ENCODE measurements at regions not wholly inside any gene's neighbourhood (a gene's known extent, or its start where the extent isn't known, plus 50 kb on each side); places are given as distances from the start of the nearest gene placed in this dataset.

DNA sequence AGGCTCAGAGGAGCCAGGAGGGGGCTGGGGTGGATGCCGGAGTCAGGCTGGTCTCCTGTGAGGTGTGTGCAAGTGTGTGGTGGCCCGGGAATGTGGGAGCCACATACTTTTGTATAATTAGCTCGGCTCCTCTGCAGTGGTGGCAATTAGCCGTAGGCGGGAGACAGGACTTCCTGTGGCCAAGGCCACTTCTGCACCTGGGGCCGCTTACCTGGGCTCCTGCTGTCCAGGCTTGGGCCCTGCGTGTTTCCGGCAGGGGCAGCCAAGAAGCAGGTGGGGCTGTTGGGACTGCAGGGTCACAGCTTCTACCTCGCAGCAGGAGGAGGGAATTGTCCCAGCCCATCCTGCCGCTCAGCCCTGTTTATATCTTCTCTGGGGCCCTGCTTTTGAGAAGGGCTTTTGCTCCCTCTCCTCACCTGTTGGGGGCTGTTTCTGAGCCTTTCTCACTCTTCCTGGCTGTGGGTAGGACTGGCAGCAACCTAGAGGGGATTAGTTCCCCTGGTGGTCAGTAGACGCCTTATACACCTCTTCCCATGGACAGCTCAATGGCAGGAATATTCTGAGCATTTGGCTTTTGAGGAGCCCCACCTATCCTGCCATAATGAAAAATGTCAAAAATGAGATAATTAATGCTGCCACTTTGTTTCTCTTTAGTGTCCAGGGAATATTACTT lies 145.4 kb upstream of the PITX1 start:
- Histone ChIP-seq H3K4me1 (ENCODE audit: insufficient read depth, low read length) (no peaks in the 10 kb centered on the region), H3K27me3 (ENCODE audit: control insufficient read depth in 1 of 2, insufficient read depth in 2 of 2, low read length in 2 of 2) (no peaks in the 10 kb centered on the region), H3K27ac (ENCODE audit: low read depth, low read length) (no peak overlapping the region), H3K9ac (ENCODE audit: low read length) (no peak overlapping the region), H3K9me3 (ENCODE audit: low read length) (no peaks in the 10 kb centered on the region), H3K36me3 (ENCODE audit: insufficient read depth, low read length) (no peaks in the 10 kb centered on the region), H3K4me3 (ENCODE audit: low read depth in 1 of 2, low read length in 2 of 2) (no peak overlapping the region)

DNA sequence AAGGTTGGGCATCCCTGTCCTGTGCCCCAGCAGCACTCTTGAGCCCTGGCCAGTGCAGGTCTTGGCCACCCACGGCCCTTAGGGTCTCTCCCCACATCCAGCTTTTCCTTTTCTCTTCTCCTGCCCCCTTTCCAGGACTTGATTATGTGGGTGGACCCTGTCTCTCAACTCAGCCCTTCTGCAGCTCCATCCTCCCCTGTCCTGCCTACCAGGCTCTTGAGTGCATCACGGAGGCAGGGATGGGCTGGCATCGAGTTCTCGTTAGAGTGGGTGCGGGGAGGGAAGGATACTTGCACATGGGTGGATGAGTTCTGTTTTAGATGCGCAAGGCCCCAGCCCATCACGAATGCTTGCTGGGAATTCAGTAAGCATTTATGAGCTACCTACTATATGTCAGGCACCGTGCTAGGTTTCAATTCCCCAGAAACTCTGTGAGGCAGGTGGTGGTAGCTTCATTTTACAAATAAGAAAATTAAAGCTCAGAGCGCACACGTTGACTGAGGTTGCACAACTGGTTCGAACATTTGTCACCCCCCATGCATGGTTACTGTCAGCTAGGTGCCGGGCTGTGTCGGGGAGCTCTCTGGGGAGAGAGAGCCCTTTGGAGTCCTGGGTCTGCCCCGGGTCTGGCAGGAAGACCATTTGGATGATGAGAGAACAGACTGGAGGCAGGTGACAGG lies 144.6 kb upstream of the PITX1 start:
- H3K27me3 ChIP-seq (ENCODE audit: control insufficient read depth in 1 of 2, insufficient read depth in 2 of 2, low read length in 2 of 2) = no peaks in the 10 kb centered on the region
- no peaks in the 10 kb centered on the region for H3K9me3 ChIP-seq (ENCODE audit: low read length)
- no peaks in the 10 kb centered on the region for H3K4me1 ChIP-seq (ENCODE audit: insufficient read depth, low read length)
- no peak overlapping the region for H3K4me3 ChIP-seq (ENCODE audit: low read depth in 1 of 2, low read length in 2 of 2)
- H3K27ac ChIP-seq (ENCODE audit: low read depth, low read length) = no peak overlapping the region
- H3K36me3 ChIP-seq (ENCODE audit: insufficient read depth, low read length) = no peaks in the 10 kb centered on the region
- H3K9ac ChIP-seq (ENCODE audit: low read length) = no peak overlapping the region

DNA sequence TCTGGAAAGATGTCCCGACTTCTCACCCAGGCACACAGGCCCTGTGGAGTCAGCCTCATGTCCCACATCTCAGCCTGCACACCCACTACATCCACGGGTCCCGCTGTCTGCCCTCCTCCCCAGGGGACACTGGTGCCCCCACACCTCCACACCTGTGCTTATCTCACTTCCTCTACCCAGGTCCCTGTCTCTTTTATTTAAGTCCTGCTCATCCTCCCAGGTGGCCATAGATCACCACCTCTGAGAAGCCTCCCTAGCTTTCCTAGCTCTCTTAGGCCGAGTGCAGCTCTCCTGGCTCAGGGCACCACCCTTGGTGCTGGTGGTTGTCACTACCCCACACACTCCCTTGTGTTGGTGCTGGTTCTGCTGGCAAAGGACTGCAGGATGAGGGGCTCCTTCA lies 143.6 kb upstream of the PITX1 start:
- Histone ChIP-seq H3K4me1 (ENCODE audit: insufficient read depth, low read length) (no peaks in the 10 kb centered on the region), H3K27ac (ENCODE audit: low read depth, low read length) (no peak overlapping the region), H3K9me3 (ENCODE audit: low read length) (no peaks in the 10 kb centered on the region)

DNA sequence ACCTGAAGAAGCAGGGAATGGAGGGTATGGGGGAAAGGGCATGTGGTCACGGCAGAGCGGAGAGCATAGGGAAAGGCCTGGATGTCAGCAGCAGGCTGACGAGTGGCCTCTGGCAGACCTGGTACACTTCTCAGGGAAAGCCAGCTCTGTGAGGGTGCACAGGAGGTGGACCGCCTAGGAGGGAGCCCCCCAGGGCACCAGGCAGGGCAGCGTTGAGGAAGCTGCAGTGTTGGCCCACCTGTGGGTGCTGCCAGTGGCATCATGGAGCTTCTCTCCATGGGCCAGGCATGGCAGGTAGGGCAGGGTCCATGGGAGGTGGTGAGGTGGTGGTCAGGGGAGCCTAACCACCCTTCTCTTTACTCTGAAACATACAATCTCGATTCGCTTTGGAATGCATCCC lies 143.0 kb upstream of the PITX1 start:
- H3K36me3 ChIP-seq (ENCODE audit: insufficient read depth, low read length) = no peaks in the 10 kb centered on the region
- H3K9me3 ChIP-seq (ENCODE audit: low read length) = no peaks in the 10 kb centered on the region
- H3K4me3 ChIP-seq (ENCODE audit: low read depth in 1 of 2, low read length in 2 of 2) = no peak overlapping the region
- H3K27ac ChIP-seq (ENCODE audit: low read depth, low read length) = no peak overlapping the region
- H3K9ac ChIP-seq (ENCODE audit: low read length) = no peak overlapping the region
- H3K4me1 ChIP-seq (ENCODE audit: insufficient read depth, low read length) = no peaks in the 10 kb centered on the region
- peaks cover 0 to 4% of the 10 kb centered on the region in 2 donors for H3K27me3 ChIP-seq (ENCODE audit: control insufficient read depth in 1 of 2, insufficient read depth in 2 of 2, low read length in 2 of 2)

More for the DNA sequence above, 143.6 kb upstream of the PITX1 start:
- Histone ChIP-seq H3K27me3 (ENCODE audit: control insufficient read depth in 1 of 2, insufficient read depth in 2 of 2, low read length in 2 of 2) (peaks cover 0 to 4% of the 10 kb centered on the region in 2 donors), H3K9ac (ENCODE audit: low read length) (no peak overlapping the region), H3K36me3 (ENCODE audit: insufficient read depth, low read length) (no peaks in the 10 kb centered on the region), H3K4me3 (ENCODE audit: low read depth in 1 of 2, low read length in 2 of 2) (no peak overlapping the region)

DNA sequence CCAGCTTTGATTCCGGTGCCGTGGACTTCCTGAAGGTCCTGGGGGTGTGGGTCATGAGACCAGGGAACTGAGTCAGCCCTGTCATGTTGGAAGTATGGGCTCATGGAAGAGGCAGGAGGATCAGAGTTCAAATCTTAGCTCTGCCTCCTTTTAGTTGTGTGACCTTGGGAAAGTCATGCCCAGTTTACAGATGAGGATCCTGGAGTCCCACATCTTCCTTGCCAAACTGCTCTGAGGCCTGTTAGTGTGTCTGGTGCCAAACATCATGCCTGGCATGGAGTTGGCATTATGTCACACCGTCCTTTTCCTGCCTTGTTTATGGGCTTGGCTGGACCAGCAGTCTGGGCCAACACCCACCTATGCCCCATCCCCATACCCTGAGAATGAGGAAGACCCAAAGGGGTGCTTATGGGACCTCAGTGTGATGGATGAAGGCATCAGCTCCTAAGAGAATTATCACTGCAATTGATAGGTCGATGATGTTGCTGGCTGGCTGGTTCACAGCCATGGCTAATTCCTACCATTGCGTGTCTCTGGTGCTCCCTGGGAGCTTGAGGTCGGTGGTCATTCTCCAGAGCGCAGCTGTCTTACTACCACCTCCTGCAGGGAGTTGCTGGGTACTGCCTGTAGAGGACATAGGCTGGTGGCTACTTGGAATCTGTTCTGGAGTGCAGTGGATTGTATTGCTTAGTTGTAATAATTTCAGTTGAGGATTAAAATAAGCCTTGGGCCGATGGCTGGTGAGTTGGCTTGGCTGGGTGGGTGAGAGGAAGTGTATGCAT lies 140.5 kb upstream of the PITX1 start:
- Histone ChIP-seq H3K4me1 (ENCODE audit: insufficient read depth, low read length) (no peaks in the 10 kb centered on the region), H3K9me3 (ENCODE audit: low read length) (no peaks in the 10 kb centered on the region), H3K27me3 (ENCODE audit: control insufficient read depth in 1 of 2, insufficient read depth in 2 of 2, low read length in 2 of 2) (peaks cover 0 to 4% of the 10 kb centered on the region in 2 donors), H3K27ac (ENCODE audit: low read depth, low read length) (no peak overlapping the region), H3K4me3 (ENCODE audit: low read depth in 1 of 2, low read length in 2 of 2) (no peak overlapping the region), H3K9ac (ENCODE audit: low read length) (no peak overlapping the region), H3K36me3 (ENCODE audit: insufficient read depth, low read length) (no peaks in the 10 kb centered on the region)

DNA sequence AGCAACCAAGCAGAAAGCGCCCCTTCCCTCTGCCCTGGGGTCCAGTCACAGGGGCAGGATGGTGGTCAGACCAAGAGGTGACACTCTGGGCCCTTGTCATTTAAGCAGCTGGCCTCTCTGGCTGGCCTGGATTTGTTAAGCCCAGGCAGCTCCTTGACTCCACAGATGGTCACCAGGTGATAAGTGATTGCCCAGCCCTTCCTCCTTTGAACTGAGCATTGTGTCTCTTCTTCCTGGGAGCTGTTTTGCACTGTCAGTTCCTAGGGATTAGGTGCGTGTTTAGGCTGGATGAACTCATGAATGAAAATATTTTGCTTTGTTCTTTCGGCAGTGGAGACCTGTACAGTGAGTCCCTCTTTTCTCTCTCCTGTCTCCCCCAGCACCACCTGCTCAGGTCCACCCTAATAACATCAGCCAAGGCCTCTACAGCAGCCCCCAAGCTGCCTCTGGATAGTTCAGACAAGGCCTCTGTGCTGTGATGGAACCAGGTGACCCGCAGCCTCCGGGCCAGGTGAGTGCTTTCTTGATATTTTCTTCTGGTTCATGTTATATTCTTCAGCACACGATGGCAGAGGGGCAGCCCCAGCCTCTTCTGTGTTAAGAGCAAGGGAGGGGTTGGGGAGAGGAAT lies 139.7 kb upstream of the PITX1 start:
- no peak overlapping the region for H3K27ac ChIP-seq (ENCODE audit: low read depth, low read length)
- no peak overlapping the region for H3K4me3 ChIP-seq (ENCODE audit: low read depth in 1 of 2, low read length in 2 of 2)
- peaks cover 0 to 4% of the 10 kb centered on the region in 2 donors for H3K27me3 ChIP-seq (ENCODE audit: control insufficient read depth in 1 of 2, insufficient read depth in 2 of 2, low read length in 2 of 2)
- H3K4me1 ChIP-seq (ENCODE audit: insufficient read depth, low read length) = no peaks in the 10 kb centered on the region
- no peaks in the 10 kb centered on the region for H3K9me3 ChIP-seq (ENCODE audit: low read length)
- H3K9ac ChIP-seq (ENCODE audit: low read length) = no peak overlapping the region
- H3K36me3 ChIP-seq (ENCODE audit: insufficient read depth, low read length) = no peaks in the 10 kb centered on the region

DNA sequence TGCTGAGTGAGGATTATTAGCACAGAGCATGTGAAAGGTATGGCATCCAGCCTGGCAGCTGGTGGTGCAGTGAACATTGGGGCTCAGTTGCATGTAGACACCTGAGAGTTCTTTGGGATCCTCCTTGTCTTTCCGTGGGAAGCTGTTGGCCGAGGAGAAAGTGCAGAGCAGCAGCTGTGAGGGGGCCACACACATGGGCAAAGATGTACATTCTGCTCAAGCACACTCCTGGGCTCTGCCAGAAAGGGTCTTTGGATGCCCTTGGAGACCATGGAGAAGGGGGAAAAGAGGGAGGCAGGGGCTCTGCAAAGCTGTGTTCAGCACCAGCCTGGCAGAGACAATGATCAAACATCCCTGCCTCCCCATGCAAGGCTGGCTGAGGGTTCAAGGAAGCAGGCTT lies 138.7 kb upstream of the PITX1 start:
- Histone ChIP-seq H3K9ac (ENCODE audit: low read length) (no peak overlapping the region), H3K9me3 (ENCODE audit: low read length) (no peaks in the 10 kb centered on the region), H3K4me1 (ENCODE audit: insufficient read depth, low read length) (no peaks in the 10 kb centered on the region), H3K27ac (ENCODE audit: low read depth, low read length) (no peak overlapping the region), H3K27me3 (ENCODE audit: control insufficient read depth in 1 of 2, insufficient read depth in 2 of 2, low read length in 2 of 2) (peaks cover 0 to 4% of the 10 kb centered on the region in 2 donors), H3K36me3 (ENCODE audit: insufficient read depth, low read length) (no peaks in the 10 kb centered on the region), H3K4me3 (ENCODE audit: low read depth in 1 of 2, low read length in 2 of 2) (no peak overlapping the region)

DNA sequence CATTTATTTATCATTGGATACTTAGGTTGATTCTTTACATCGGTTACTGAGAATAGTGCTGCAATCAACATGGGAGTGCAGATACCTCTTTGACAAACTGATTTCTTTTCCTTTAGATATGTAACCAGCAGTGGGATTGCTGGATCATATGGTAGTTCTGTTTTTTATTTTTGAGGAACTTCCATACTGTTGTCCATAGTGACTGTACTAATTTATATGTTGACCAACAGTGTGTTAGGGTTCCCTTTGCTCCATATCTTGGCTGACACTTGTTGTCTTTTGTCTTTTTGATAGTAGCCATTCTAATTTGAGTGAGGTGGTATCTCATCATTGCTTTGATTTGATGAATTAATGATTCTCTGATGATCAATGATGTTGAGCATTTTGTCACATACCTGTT lies 137.3 kb upstream of the PITX1 start:
- H3K4me3 ChIP-seq (ENCODE audit: low read depth in 1 of 2, low read length in 2 of 2) = no peak overlapping the region
- no peak overlapping the region for H3K9ac ChIP-seq (ENCODE audit: low read length)
- no peaks in the 10 kb centered on the region for H3K4me1 ChIP-seq (ENCODE audit: insufficient read depth, low read length)
- peaks cover 0 to 4% of the 10 kb centered on the region in 2 donors for H3K27me3 ChIP-seq (ENCODE audit: control insufficient read depth in 1 of 2, insufficient read depth in 2 of 2, low read length in 2 of 2)
- H3K9me3 ChIP-seq (ENCODE audit: low read length) = no peaks in the 10 kb centered on the region
- no peak overlapping the region for H3K27ac ChIP-seq (ENCODE audit: low read depth, low read length)
- H3K36me3 ChIP-seq (ENCODE audit: insufficient read depth, low read length) = no peaks in the 10 kb centered on the region

DNA sequence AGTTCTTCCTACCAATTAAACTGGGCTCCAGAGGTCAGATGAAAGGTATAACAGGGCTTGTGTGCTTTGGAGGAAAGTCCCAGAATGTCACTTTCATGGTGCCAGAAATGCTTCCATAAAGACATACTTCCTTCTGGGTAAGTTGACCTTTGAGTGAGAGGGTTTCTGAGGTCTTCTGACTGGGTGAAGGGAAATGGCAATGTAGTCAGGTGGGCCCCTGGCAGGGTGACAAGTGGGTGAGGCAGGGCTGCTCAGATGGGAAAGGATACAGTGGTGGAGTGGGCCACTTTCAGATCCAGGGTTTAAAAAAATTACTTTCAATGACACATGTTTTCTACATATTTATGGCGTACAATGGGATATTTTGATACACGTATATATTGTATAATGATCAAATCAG lies 136.5 kb upstream of the PITX1 start:
- H3K4me3 ChIP-seq (ENCODE audit: low read depth in 1 of 2, low read length in 2 of 2) = no peak overlapping the region
- H3K27me3 ChIP-seq (ENCODE audit: control insufficient read depth in 1 of 2, insufficient read depth in 2 of 2, low read length in 2 of 2) = peaks cover 0 to 4% of the 10 kb centered on the region in 2 donors
- no peak overlapping the region for H3K27ac ChIP-seq (ENCODE audit: low read depth, low read length)
- H3K9ac ChIP-seq (ENCODE audit: low read length) = no peak overlapping the region
- H3K4me1 ChIP-seq (ENCODE audit: insufficient read depth, low read length) = no peaks in the 10 kb centered on the region
- H3K9me3 ChIP-seq (ENCODE audit: low read length) = no peaks in the 10 kb centered on the region
- no peaks in the 10 kb centered on the region for H3K36me3 ChIP-seq (ENCODE audit: insufficient read depth, low read length)

DNA sequence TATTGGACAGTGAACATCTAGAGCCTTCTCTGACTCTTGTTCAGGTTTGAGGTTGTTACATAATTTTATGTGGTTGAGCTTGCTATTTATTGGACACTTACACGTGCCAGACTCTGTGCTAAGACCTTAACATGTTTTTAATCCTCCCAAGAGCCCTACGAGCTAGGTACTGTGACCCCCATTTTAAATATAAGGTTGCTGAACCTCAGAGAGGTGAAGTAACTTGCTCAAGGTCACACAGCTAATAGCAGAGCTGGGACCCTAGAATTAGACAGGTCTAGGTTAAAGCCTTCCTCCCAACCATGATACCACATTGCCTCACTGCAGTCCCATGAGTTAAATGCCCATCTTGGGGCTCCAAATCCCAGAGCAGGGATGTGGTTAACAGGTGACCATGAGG lies 135.7 kb upstream of the PITX1 start:
- no peaks in the 10 kb centered on the region for H3K36me3 ChIP-seq (ENCODE audit: insufficient read depth, low read length)
- no peak overlapping the region for H3K27ac ChIP-seq (ENCODE audit: low read depth, low read length)
- H3K4me1 ChIP-seq (ENCODE audit: insufficient read depth, low read length) = no peaks in the 10 kb centered on the region

DNA sequence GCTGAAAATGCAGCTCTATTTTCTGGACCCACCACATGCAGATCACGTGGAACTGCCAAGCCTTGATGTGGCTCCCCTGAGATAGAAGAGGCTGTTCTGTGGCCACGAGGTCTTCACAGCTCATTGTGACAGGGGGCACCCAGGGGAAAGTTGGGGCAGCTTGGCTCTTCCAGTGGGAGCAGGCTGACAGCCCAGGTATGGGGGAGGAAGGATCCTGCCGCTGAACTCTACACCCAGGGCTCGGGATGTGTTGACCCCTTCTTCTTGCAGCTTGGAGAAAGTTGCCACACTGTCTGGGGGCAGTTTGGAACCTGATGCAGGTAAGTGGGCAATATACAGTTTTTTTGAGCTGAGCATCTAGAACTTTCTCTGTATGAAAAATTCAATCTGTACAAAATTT lies 133.6 kb upstream of the PITX1 start:
- Histone ChIP-seq H3K36me3 (ENCODE audit: insufficient read depth, low read length) (no peaks in the 10 kb centered on the region), H3K4me1 (ENCODE audit: insufficient read depth, low read length) (no peaks in the 10 kb centered on the region), H3K27ac (ENCODE audit: low read depth, low read length) (no peak overlapping the region), H3K9me3 (ENCODE audit: low read length) (no peaks in the 10 kb centered on the region), H3K9ac (ENCODE audit: low read length) (no peak overlapping the region), H3K4me3 (ENCODE audit: low read depth in 1 of 2, low read length in 2 of 2) (no peak overlapping the region), H3K27me3 (ENCODE audit: control insufficient read depth in 1 of 2, insufficient read depth in 2 of 2, low read length in 2 of 2) (no peaks in the 10 kb centered on the region)

More for the DNA sequence above, 135.7 kb upstream of the PITX1 start:
- Histone ChIP-seq H3K27me3 (ENCODE audit: control insufficient read depth in 1 of 2, insufficient read depth in 2 of 2, low read length in 2 of 2) (peaks cover 0 to 4% of the 10 kb centered on the region in 2 donors), H3K9me3 (ENCODE audit: low read length) (no peaks in the 10 kb centered on the region), H3K4me3 (ENCODE audit: low read depth in 1 of 2, low read length in 2 of 2) (no peak overlapping the region), H3K9ac (ENCODE audit: low read length) (no peak overlapping the region)
